IMR-90 (cell line): ENCODE measurements at regions not wholly inside any gene's neighbourhood (a gene's known extent, or its start where the extent isn't known, plus 50 kb on each side); places are given as distances from the start of the nearest gene placed in this dataset.

Source experiments
- ATAC-seq: fragments of 200-7000 bp; cut with Tn5 transposase; 2 replicates; pipeline ENCODE4 v1.9.1; 2020; ENCODE audit warnings: low read depth, mild to moderate bottlenecking, moderate library complexity
- BruUV-seq: library from RNA; stranded (reverse); fragments of 400-500 nt; replicated peaks from 2 replicates; lab custom pipeline; 2021; lab: Mats Ljungman, UMichigan
- CTCF ChIA-PET: fragments of 300-600 bp; formaldehyde crosslinking; extraction: SDS; loops from one replicate; lab custom pipeline; 2021; ENCODE audit warnings: antibody characterized with exemption; lab: Yijun Ruan, JAX
- POLR2A ChIA-PET: fragments of 300-600 bp; sonication (Branson Sonifier 250); formaldehyde crosslinking; loops from one replicate; lab custom pipeline; 2022; ENCODE audit warnings: antibody characterized with exemption; ENCODE audit not compliant: unreplicated experiment; lab: Charles Lee
- DNase-seq: peaks from one replicate; pipeline ENCODE4 v3.0.0; 2013
- H2AFZ ChIP-seq: replicated peaks from 2 replicates; pipeline ENCODE3; 2013; ENCODE audit warnings: low read length, mild to moderate bottlenecking; ENCODE audit not compliant: poor library complexity
- H2AK5ac ChIP-seq: 2 replicates; pipeline ENCODE4 v1.6.1; 2013; ENCODE audit warnings: low read depth, low read length, inconsistent platforms
- H2AK9ac ChIP-seq: replicated peaks from 2 replicates; pipeline ENCODE3; 2013; ENCODE audit warnings: mild to moderate bottlenecking, low read depth, low read length, moderate library complexity; ENCODE audit not compliant: poor library complexity
- H2BK120ac ChIP-seq: 2 replicates; pipeline ENCODE4 v1.6.1; 2013; ENCODE audit warnings: low read depth, low read length, inconsistent platforms
- H2BK15ac ChIP-seq: 3 replicates; pipeline ENCODE4 v1.6.1; 2013; ENCODE audit warnings: low read depth, low read length, inconsistent platforms
- H2BK20ac ChIP-seq: 2 replicates; pipeline ENCODE4 v1.6.1; 2013; ENCODE audit warnings: low read depth, mild to moderate bottlenecking, inconsistent platforms, low read length, moderate library complexity
- H2BK5ac ChIP-seq: 2 replicates; pipeline ENCODE4 v1.6.1; 2013; ENCODE audit warnings: mild to moderate bottlenecking, low read depth, low read length, inconsistent platforms; ENCODE audit not compliant: poor library complexity, severe bottlenecking
- H3K14ac ChIP-seq: replicated peaks from 2 replicates; pipeline ENCODE4 v1.6.1; 2013; ENCODE audit warnings: low read depth, low read length, inconsistent platforms
- H3K18ac ChIP-seq: 2 replicates; pipeline ENCODE4 v1.6.1; 2013; ENCODE audit warnings: low read depth, low read length, control low read depth
- H3K23ac ChIP-seq: 2 replicates; pipeline ENCODE4 v1.6.1; 2013; ENCODE audit warnings: low read depth, low read length, inconsistent platforms
- H3K27ac ChIP-seq: 2 replicates; pipeline ENCODE4 v1.5.1; 2013; ENCODE audit warnings: mild to moderate bottlenecking, control low read depth, low read length; ENCODE audit not compliant: insufficient read depth
- H3K27me3 ChIP-seq: 2 replicates; pipeline ENCODE4 v1.6.1; 2013; ENCODE audit warnings: low read length; ENCODE audit not compliant: control insufficient read depth, insufficient read depth
- H3K36me3 ChIP-seq: 2 replicates; pipeline ENCODE4 v1.6.1; 2013; ENCODE audit warnings: low read length, mixed read lengths; ENCODE audit not compliant: control insufficient read depth, insufficient read depth
- H3K4ac ChIP-seq: 2 replicates; pipeline ENCODE4 v1.6.1; 2013; ENCODE audit warnings: low read depth, low read length, inconsistent platforms
- H3K4me1 ChIP-seq: 2 replicates; pipeline ENCODE4 v1.6.1; 2013; ENCODE audit warnings: low read length, mixed read lengths; ENCODE audit not compliant: control insufficient read depth, insufficient read depth
- H3K4me2 ChIP-seq: 2 replicates; pipeline ENCODE4 v1.6.1; 2013; ENCODE audit warnings: low read depth, mild to moderate bottlenecking, control low read depth, low read length, moderate library complexity
- H3K4me3 ChIP-seq: 2 replicates; pipeline ENCODE4 v1.5.1; 2013; ENCODE audit warnings: low read depth, mild to moderate bottlenecking, control low read depth, low read length, moderate library complexity; ENCODE audit not compliant: insufficient read depth
- H3K56ac ChIP-seq: 2 replicates; pipeline ENCODE4 v1.6.1; 2013; ENCODE audit warnings: low read length, inconsistent platforms; ENCODE audit not compliant: insufficient read depth; ENCODE audit errors: extremely low read depth
- H3K79me1 ChIP-seq, 2 experiments: 2 replicates each; pipeline ENCODE4 v1.6.1; 2013; ENCODE audit warnings: low read length in 2 of 2, inconsistent platforms in 1 of 2, low read depth in 1 of 2
- H3K9ac ChIP-seq: 2 replicates; pipeline ENCODE4 v1.6.1; 2013; ENCODE audit warnings: low read depth, low read length, control low read depth
- H3K9me1 ChIP-seq: 2 replicates; pipeline ENCODE4 v1.6.1; 2013; ENCODE audit warnings: low read length, inconsistent platforms; ENCODE audit not compliant: insufficient read depth
- H3K9me3 ChIP-seq: 2 replicates; pipeline ENCODE4 v1.6.1; 2013; ENCODE audit warnings: low read length; ENCODE audit not compliant: control insufficient read depth, insufficient read depth
- H4K20me1 ChIP-seq: 2 replicates; pipeline ENCODE4 v1.6.1; 2013; ENCODE audit warnings: low read length, inconsistent platforms; ENCODE audit not compliant: insufficient read depth
- H4K5ac ChIP-seq: 2 replicates; pipeline ENCODE4 v1.6.1; 2013; ENCODE audit warnings: mild to moderate bottlenecking, low read depth, low read length, control low read depth
- H4K8ac ChIP-seq, 2 experiments: 2 replicates each; pipeline ENCODE4 v1.6.1; 2013; ENCODE audit warnings: low read depth in 2 of 2, low read length in 2 of 2, control low read depth in 1 of 2, inconsistent platforms in 1 of 2
- H4K91ac ChIP-seq: 2 replicates; pipeline ENCODE4 v1.6.1; 2013; ENCODE audit warnings: low read depth, low read length, inconsistent platforms; ENCODE audit not compliant: insufficient read depth
- CTCF ChIP-seq: conservative IDR thresholded peaks from 2 replicates; pipeline ENCODE4 v1.5.1; 2012; ENCODE audit warnings: mild to moderate bottlenecking, low read depth, low read length, improper control_type of control experiment
- ELK1 ChIP-seq: fragments of 150-350 bp; IDR thresholded peaks from 2 replicates; pipeline ENCODE4 v1.6.1; 2016; ENCODE audit warnings: low read depth, mild to moderate bottlenecking, low read length, moderate library complexity, borderline replicate concordance
- FOS ChIP-seq: fragments of 150-350 bp; IDR thresholded peaks from 2 replicates; pipeline ENCODE4 v1.6.1; 2016; ENCODE audit warnings: low read depth, low read length
- MAFK ChIP-seq: IDR thresholded peaks from 2 replicates; pipeline ENCODE4 v1.6.1; 2012; ENCODE audit warnings: low read depth, low read length, improper control_type of control experiment
- MXI1 ChIP-seq: IDR thresholded peaks from 2 replicates; pipeline ENCODE4 v1.6.1; 2012; ENCODE audit warnings: low read depth, mild to moderate bottlenecking, low read length, moderate library complexity, borderline replicate concordance
- RCOR1 ChIP-seq: IDR thresholded peaks from 2 replicates; pipeline ENCODE4 v1.6.1; 2012; ENCODE audit warnings: mild to moderate bottlenecking, low read length, improper control_type of control experiment; ENCODE audit not compliant: insufficient replicate concordance
- RFX5 ChIP-seq: IDR thresholded peaks from 2 replicates; pipeline ENCODE4 v1.8.0; 2012; ENCODE audit warnings: low read depth, mild to moderate bottlenecking, low read length, moderate library complexity
- SMC3 ChIP-seq: fragments of 150-350 bp; IDR thresholded peaks from 2 replicates; pipeline ENCODE4 v1.6.1; 2016; ENCODE audit warnings: low read depth, mild to moderate bottlenecking, antibody characterized with exemption, low read length, moderate library complexity
- WGBS, 2 experiments: methylation state at CpG; one replicate each; pipeline versions ENCODE4 v1.1.5 to v1.1.7; 2013; ENCODE audit warnings: missing lambda C conversion rate in 2 of 2; ENCODE audit not compliant: insufficient read length in 1 of 2; ENCODE audit errors: extremely low coverage in 2 of 2; 5-methylcytosine and 5-hydroxymethylcytosine counted together
- dilution Hi-C: fragments of 300-500 bp; cut with HindIII; formaldehyde crosslinking; loops from one replicate; pipeline ENCODE4 v1.14.3; 2018; ENCODE audit warnings: low sequenced_read_pairs; ENCODE audit not compliant: unreplicated experiment
- in situ Hi-C: fragments of 300-500 bp; cut with MboI; formaldehyde crosslinking; loops from 3 replicates; pipeline ENCODE4 v1.14.3; 2019; ENCODE audit warnings: low sequenced_read_pairs, inconsistent platforms, mixed read lengths
- intact Hi-C: fragments of 100-400 bp; cut with micrococcal nuclease; formaldehyde crosslinking; loops from 2 replicates; pipeline ENCODE4 v1.10.0; 2022

DNA sequence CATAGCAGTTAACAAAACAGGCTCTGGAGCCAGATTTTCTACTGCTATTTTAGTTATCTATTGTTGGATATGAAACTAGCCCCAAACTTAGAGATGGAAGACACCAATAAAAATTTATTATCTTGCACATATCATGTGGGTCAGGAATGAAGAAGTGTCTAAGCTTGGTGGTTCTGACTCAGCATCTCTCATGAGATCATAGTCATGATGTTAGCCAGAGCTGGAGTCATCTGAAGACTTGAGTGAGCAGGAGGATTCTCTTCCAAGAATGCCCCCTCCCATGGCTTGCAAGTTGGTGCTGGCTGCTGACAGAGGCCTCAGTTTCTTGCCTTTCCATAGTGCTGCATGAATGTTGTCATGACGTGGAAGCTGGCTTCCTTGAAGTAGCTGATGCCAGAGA lies 68.2 kb upstream of the TAPT1 start:
- Histone ChIP-seq H4K5ac (no peak overlapping the region), H2BK15ac (no peak overlapping the region), H2AK5ac (no peak overlapping the region), H2BK120ac (no peak overlapping the region), H2BK20ac (no peak overlapping the region), H3K27me3 (peaks cover 5% of the 10 kb centered on the region), H4K91ac (no peak overlapping the region), H3K9me3 (no peaks in the 10 kb centered on the region), H4K8ac (no peak overlapping the region), H2AFZ (no peak overlapping the region), H3K9ac (no peak overlapping the region), H3K4ac (no peak overlapping the region), H3K36me3 (no peaks in the 10 kb centered on the region), H3K79me1 (no peaks in the 10 kb centered on the region), H3K9me1 (no peaks in the 10 kb centered on the region), H3K4me1 (no peaks in the 10 kb centered on the region), H3K18ac (no peak overlapping the region), H3K4me3 (no peak overlapping the region), H3K56ac (no peak overlapping the region), H2BK5ac (no peak overlapping the region), H3K23ac (no peak overlapping the region), H3K14ac (no peak overlapping the region), H3K4me2 (no peak overlapping the region), H2AK9ac (no peak overlapping the region), H4K20me1 (no peaks in the 10 kb centered on the region), H3K27ac (no peak overlapping the region)
- CTCF ChIA-PET, result interaction anchor here (1.0 kb wide), 1 partner anchor 1178 kb away, joined by 3 read pairs; no protein-coding TSS in a partner anchor
- POLR2A ChIA-PET, result no interaction called here
- WGBS, 2 experiments, result no CpG with 5 or more reads among the region's 1 CpG
- in situ Hi-C loops, result loop anchor here (5.0 to 25.0 kb wide), 2 partner anchors 493 to 1173 kb away; no protein-coding TSS in a partner anchor
- dilution Hi-C loops, result no loop called here
- intact Hi-C loops, result loop anchor here (5.0 to 10.0 kb wide), 2 partner anchors 600 to 1048 kb away; partner anchors contain the start of gene LDB2
- peak; percentile 52 for DNase-seq
- TF ChIP-seq RCOR1 (no peak), SMC3 (no peak), MXI1 (no peak), RFX5 (no peak), FOS (no peak), MAFK (peak; percentile 22; the same call in 1 of the 2 replicates), CTCF (no peak), ELK1 (no peak)
- no peak for ATAC-seq
- no TSS peak for BruUV-seq
